ENCODE measurements at regions not wholly inside any gene's neighbourhood (a gene's known extent, or its start where the extent isn't known, plus 50 kb on each side); places are given as distances from the start of the nearest gene placed in this dataset.

DNA sequence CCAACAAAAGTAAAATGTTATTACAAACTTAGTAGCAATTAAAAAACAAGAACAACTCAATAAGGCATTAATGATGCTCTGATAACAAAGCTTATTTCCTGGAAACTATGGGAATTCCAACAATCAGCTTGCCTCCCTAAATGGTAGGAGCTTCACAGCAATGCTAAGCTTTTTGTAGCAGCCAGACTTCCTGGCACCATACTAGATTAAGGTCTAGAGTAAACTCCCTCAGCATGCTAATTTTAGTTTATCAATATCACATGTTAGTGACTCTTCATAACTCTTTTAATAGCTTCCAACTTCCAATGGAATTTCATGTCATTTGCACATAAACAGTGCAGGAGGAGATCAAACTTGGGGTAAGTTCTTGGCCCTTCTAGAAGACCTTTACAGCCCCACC, 782.0 kb downstream of the MCTP2 start:
- no peak overlapping the region for H2AFZ ChIP-seq (ENCODE audit: low read length)
- no peak for FAIRE-seq
- no peaks in the 10 kb centered on the region for H3K23me2 ChIP-seq (ENCODE audit: low read depth, low read length)
- no peak overlapping the region for H4K5ac ChIP-seq (ENCODE audit: insufficient read length, low read depth, low read length)
- H3K4ac ChIP-seq (replicated peaks; ENCODE audit: insufficient read length, low read depth, low read length) = no peak overlapping the region
- H4K91ac ChIP-seq (replicated peaks; ENCODE audit: insufficient read length, low read length) = no peak overlapping the region
- no peak for DNase-seq (ENCODE audit: low read depth in 1 of 2, low spot score in 2 of 2)
- no peaks in the 10 kb centered on the region for H3K36me3 ChIP-seq (ENCODE audit: control insufficient read depth in 2 of 4, insufficient read depth in 4 of 4, low read length in 3 of 4)
- no peaks in the 10 kb centered on the region; a peak in 1 of 7 replicates for H3K4me1 ChIP-seq (replicated peaks in 1 of 4; ENCODE audit: control insufficient read depth in 3 of 4, insufficient read depth in 4 of 4, low read length in 3 of 4)
- no peak overlapping the region for H3K4me2 ChIP-seq (ENCODE audit: insufficient read depth in 1 of 2, low read depth in 2 of 2, low read length in 2 of 2)
- no peaks in the 10 kb centered on the region for H3K79me2 ChIP-seq (ENCODE audit: control insufficient read depth in 1 of 2, insufficient read depth in 2 of 2, low read length in 2 of 2)
- ChIA-PET POLR2A (ENCODE audit: partially characterized antibody) (no interaction called here), CTCF (ENCODE audit: partially characterized antibody) (interaction anchor here (0.8 kb wide), 1 partner anchor 11 kb away, joined by 4 read pairs; no protein-coding TSS in a partner anchor)
- H2BK12ac ChIP-seq (ENCODE audit: low read depth, low read length) = no peak overlapping the region
- H3K27ac ChIP-seq (ENCODE audit: low read depth, low read length) = no peak overlapping the region
- H2BK5ac ChIP-seq (ENCODE audit: low read depth, low read length) = no peak overlapping the region
- no peak overlapping the region for H4K8ac ChIP-seq (ENCODE audit: extremely low read depth, insufficient read depth, low read length)
- TF ChIP-seq CBX8 (IDR thresholded peaks at IDR 0.05; ENCODE audit: borderline replicate concordance, low read depth, low read length) (no peak), SIRT6 (IDR thresholded peaks at IDR 0.05; ENCODE audit: low read length) (no peak), EZH2 (IDR thresholded peaks at IDR 0.05; ENCODE audit: low read depth, low read length, severe bottlenecking) (no peak), FOSL1 (IDR thresholded peaks at IDR 0.05; ENCODE audit: insufficient read depth, low read depth, low read length) (no peak), SP4 (IDR thresholded peaks at IDR 0.05; ENCODE audit: low read length) (no peak), POLR2A (IDR thresholded peaks at IDR 0.05; ENCODE audit: control extremely low read depth in 1 of 2, low read depth in 2 of 2, low read length in 2 of 2) (no peak), RXRA (IDR thresholded peaks at IDR 0.05; ENCODE audit: insufficient read depth, low read depth, low read length) (no peak), MAFK (IDR thresholded peaks at IDR 0.05; ENCODE audit: low read depth, low read length) (no peak)
- H4K20me1 ChIP-seq (replicated peaks in 1 of 2; ENCODE audit: control insufficient read depth in 1 of 2, insufficient read depth in 2 of 2, low read length in 2 of 2) = no peaks in the 10 kb centered on the region
- no peaks in the 10 kb centered on the region for H3K9me3 ChIP-seq (ENCODE audit: insufficient read depth in 2 of 2, low read depth in 1 of 2, low read length in 1 of 2)
- no peak overlapping the region for H3K14ac ChIP-seq (ENCODE audit: insufficient read length)
- H3K79me1 ChIP-seq (ENCODE audit: low read depth, low read length) = no peaks in the 10 kb centered on the region
- H2AK5ac ChIP-seq (ENCODE audit: low read depth, low read length) = no peak overlapping the region
- H2BK15ac ChIP-seq (ENCODE audit: low read length) = no peak overlapping the region
- H2BK120ac ChIP-seq (replicated peaks; ENCODE audit: low read depth, low read length) = no peak overlapping the region
- H3K4me3 ChIP-seq (ENCODE audit: extremely low read depth in 1 of 4, insufficient read depth in 2 of 4, low read depth in 3 of 4, low read length in 4 of 4) = no peak overlapping the region
- no peak overlapping the region for H3K18ac ChIP-seq (ENCODE audit: extremely low read depth, low read length)
- H3K23ac ChIP-seq (ENCODE audit: insufficient read length) = no peak overlapping the region
- H3K56ac ChIP-seq (replicated peaks; ENCODE audit: insufficient read length, low read depth, low read length) = no peak overlapping the region
- no peaks in the 10 kb centered on the region for H3K27me3 ChIP-seq (replicated peaks in 1 of 4; ENCODE audit: control insufficient read depth in 3 of 4, extremely low read depth in 1 of 4, insufficient read depth in 3 of 4, low read length in 3 of 4)
- H2BK20ac ChIP-seq (ENCODE audit: low read length) = no peak overlapping the region
- no peak overlapping the region for H3K9ac ChIP-seq (replicated peaks in 1 of 4; ENCODE audit: extremely low read depth in 1 of 4, low read depth in 3 of 4, low read length in 3 of 4)

All from H1 (cell line).